Panc1 (cell line): ENCODE measurements at regions not wholly inside any gene's neighbourhood (a gene's known extent, or its start where the extent isn't known, plus 50 kb on each side); places are given as distances from the start of the nearest gene placed in this dataset.

ENCODE experiments used
- CTCF ChIP-seq: fragments of 450-650 bp; IDR thresholded peaks from 2 replicates; pipeline ENCODE4 v1.5.1; 2017; ENCODE audit warnings: mild to moderate bottlenecking
- POLR2AphosphoS5 ChIP-seq: IDR thresholded peaks from 2 replicates; pipeline ENCODE4 v1.6.1; 2012; ENCODE audit warnings: mild to moderate bottlenecking, low read depth, low read length, moderate library complexity

DNA sequence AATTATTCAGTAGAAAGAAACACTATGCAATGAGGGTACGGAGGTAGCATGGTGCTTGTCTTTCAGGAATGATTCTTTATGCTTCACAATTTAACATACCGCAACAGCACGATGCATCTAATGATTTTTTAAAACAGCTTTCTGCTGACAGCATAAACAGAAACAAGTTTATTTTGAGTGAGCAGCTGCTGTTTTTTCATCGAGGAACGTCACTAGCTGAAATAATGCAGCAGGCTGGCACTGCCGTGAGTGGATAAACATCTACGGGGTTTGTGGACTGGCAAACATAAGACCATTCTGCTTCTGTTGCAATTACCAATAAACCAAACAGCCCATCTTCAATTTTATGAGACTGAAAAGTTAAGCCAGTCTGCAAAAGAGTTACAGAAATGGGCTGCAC lies 871.8 kb downstream of the RPS29 start:
- TF ChIP-seq CTCF = no peak
- TF ChIP-seq POLR2AphosphoS5 = no peak
